Epithelial cell of proximal tubule (primary cell): ENCODE measurements at regions not wholly inside any gene's neighbourhood (a gene's known extent, or its start where the extent isn't known, plus 50 kb on each side); places are given as distances from the start of the nearest gene placed in this dataset.

Experiments used
- DNase-seq: peaks from one replicate; pipeline ENCODE4 v3.0.0-alpha.2; 2011; ENCODE audit warnings: low read depth
- H3K4me3 ChIP-seq: 2 replicates; pipeline ENCODE4 v1.5.1; 2011; ENCODE audit warnings: low read depth, mild to moderate bottlenecking, low read length
- CTCF ChIP-seq: conservative IDR thresholded peaks from 2 replicates; pipeline ENCODE4 v1.5.1; 2012; ENCODE audit warnings: low read depth, mild to moderate bottlenecking, low read length

- no peak for TF ChIP-seq CTCF
- DNase-seq, result no peak
- H3K4me3 ChIP-seq, result no peak overlapping the region
Measured at GRCh38 chr16:48846277-48846676, 236.3 kb upstream of the N4BP1 start.

GRCh38 chr16:48845261-48845660 lies 235.3 kb upstream of the N4BP1 start:
- H3K4me3 ChIP-seq, result no peak overlapping the region
- DNase-seq, result no peak
- no peak for TF ChIP-seq CTCF

GRCh38 chr16:48838349-48838748 lies 228.4 kb upstream of the N4BP1 start:
- H3K4me3 ChIP-seq, result no peak overlapping the region
- DNase-seq, result no peak
- TF ChIP-seq CTCF, result no peak

- DNase-seq, result no peak
- H3K4me3 ChIP-seq, result no peak overlapping the region
- no peak for TF ChIP-seq CTCF
Measured at GRCh38 chr16:48836636-48837035, 226.7 kb upstream of the N4BP1 start.

GRCh38 chr16:48836067-48836466 lies 226.1 kb upstream of the N4BP1 start:
- H3K4me3 ChIP-seq, result no peak overlapping the region
- no peak for TF ChIP-seq CTCF
- DNase-seq, result no peak

- DNase-seq, result no peak
- no peak overlapping the region for H3K4me3 ChIP-seq
- no peak for TF ChIP-seq CTCF
Measured at GRCh38 chr16:48834576-48834975, 224.6 kb upstream of the N4BP1 start.

- DNase-seq, result no peak
- no peak overlapping the region for H3K4me3 ChIP-seq
- no peak for TF ChIP-seq CTCF
Measured at GRCh38 chr16:48833461-48833860, 223.5 kb upstream of the N4BP1 start.
